ENCODE measurements at regions not wholly inside any gene's neighbourhood (a gene's known extent, or its start where the extent isn't known, plus 50 kb on each side); places are given as distances from the start of the nearest gene placed in this dataset.

GRCh38 chr2:7286120-7286519 is 368.9 kb downstream of the RNF144A start:
- DNase-seq (ENCODE audit: low spot score) = no peak

DNA sequence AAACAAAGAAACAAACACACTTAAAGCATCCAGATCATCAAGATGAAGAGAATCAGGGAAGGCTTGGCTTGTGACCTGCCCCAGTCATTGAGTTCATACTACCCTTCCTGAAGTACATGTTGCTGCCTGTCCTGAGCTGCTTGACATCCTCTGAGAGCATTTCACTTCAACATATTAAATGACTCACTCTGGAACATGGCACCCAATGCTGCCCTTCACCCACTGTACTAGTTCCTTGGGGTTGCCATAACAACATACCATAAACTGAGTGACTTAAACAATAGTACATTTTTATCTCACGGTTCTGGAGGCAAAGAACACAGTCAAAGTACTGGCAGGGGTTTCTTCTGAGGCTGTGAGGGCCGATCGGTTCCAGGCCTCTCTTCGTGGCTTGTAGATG is 371.3 kb downstream of the RNF144A start:
- DNase-seq (ENCODE audit: low spot score) = no peak

DNA sequence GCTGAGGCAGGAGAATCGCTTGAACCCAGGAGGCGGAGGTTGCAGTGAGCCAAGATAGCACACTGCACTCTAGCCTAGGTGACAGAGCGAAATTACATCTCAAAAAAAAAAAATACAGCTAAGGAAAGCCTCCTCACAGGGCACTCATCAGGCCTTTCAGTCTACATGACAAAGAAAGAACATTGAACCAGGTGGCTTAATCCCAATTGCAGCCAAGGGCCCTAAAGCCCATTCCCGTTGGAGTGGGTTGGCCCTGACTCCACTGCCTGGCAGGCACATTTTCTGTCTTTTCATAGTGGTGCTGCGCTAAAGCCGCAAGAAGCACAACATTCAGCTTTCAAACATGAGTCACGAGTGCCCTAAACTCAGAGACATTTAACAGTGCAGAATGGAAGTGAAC is 372.5 kb downstream of the RNF144A start:
- DNase-seq (ENCODE audit: low spot score) = no peak

- no peak for DNase-seq (ENCODE audit: low spot score)
Observed at GRCh38 chr2:7292154-7292691, 375.0 kb downstream of the RNF144A start.

- DNase-seq (ENCODE audit: low spot score) = no peak
Observed at GRCh38 chr2:7309582-7309981, 392.4 kb downstream of the RNF144A start.

DNA sequence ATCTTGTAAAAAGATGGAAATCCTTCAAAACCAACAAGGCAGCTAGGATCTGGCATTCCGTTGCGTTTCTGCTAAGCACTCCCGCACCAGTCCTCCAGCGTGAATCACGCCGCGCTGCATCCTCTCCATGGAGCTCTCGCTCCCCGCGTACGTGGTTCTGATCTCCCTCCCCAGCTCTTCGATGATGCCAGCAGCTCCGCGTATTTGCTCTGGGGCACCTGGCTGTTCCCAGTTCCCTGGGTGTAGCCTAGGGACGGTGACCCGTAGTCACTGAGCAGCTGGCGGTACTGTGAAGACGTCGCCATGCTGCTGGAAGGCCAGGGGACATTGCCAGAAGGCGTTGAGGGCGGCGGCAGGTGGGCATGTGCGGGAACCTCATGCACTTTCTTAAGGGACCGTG is 407.5 kb downstream of the RNF144A start:
- DNase-seq (ENCODE audit: low spot score) = no peak

DNA sequence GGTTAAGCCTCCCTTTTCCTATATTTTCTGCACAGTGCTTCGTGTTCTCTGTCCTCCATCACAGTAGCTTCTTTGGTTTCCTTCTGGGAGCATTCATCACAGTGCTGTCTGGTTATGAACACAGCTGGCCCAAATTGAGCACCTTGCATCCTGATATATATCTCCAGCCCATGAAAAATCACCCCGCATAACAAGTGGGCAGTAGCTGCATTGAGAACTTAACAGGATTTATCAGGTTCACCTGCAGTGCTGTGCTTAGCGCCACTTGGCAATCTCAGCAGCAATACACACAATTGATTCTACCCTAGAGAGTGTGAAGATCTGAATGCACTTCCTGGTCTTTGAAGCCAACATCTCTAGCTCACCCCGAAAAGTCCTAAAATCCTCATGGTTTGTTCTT is 408.0 kb downstream of the RNF144A start:
- DNase-seq (ENCODE audit: low spot score) = peak; percentile 23

DNA sequence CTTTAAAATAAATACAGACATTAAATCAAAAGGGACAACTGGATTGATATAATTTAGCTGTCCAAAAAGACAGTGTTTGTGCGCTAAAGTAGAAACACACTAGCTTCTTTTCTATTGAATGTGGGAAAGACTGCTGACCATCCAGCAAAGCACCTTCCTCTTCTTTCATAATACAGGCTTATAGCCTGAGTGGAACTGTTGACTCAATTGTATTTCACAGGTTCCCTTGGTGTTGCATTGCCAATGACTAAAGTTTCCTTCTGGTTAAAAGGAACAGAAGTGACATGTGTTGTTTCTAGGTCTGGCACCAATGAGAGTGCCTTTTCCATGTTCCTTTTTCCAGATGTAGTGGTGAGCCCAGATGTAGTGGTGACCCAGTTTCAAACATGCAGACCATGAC is 412.3 kb downstream of the RNF144A start:
- no peak for DNase-seq (ENCODE audit: low spot score)

- DNase-seq (ENCODE audit: low spot score) = no peak
Observed at GRCh38 chr2:7333189-7333765, 416.1 kb downstream of the RNF144A start.

DNA sequence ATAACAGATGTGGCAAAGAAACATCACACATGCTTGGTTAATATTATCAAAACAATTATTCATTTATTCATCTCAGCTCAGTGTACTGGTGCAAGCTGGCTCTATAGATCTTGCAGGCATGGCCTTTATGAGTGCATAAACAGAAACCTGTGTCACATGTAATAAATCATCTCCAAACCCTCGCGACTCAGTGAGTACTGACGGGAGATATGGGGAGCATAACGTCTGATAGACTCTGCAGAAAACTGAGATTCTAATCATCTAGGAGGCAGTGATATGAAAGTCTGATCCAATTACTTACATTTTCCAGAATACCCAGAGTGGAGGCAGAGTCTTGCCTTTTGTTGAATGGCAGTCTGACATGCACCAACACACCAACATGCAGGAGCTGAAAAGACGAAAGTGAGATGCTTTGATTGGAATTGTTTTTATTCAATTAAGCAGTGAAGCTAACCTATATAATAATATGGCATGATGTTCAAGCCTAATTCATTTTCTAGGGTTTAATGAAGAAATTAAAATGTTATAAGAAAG is 416.8 kb downstream of the RNF144A start:
- DNase-seq (ENCODE audit: low spot score) = peak; percentile 98

DNA sequence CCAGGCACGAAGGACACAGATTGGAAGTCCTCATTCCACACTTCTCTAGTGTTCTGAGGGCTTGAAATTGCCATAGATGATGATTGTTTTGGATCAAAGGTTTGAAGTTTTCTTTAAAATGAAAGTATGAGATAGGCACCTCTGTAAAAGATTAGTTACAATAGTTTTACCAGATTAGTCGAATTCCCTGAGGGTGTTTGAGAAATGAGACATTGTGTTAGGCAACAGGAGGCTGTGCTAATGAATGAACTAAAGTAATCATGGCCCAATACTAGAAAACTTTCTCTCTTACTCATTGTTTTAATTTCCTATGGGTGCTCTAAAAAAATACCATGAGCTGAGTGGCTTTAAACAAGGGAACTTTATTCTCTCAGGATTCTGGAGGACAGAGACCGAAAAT is 421.7 kb downstream of the RNF144A start:
- no peak for DNase-seq (ENCODE audit: low spot score)

- DNase-seq (ENCODE audit: low spot score) = no peak
Observed at GRCh38 chr2:7346336-7346735, 429.1 kb downstream of the RNF144A start.

DNA sequence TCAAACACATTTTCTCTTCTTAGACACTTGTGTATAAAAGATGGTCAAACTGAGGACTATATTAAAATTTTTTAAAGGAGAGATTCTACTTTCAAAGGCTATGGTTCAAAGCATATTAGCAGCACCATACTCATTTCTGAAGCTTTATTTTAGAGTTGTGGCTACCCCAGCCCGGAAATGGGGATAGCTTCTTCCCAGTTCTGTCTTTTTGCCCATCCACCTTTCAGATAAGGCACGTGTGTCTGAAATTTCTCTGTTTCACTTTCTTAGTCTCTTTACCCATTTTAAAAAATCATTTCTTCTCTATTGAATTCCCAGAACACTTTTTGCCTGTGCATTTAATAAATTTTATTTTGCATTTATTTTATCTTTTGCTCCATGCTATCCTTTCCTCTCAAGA is 431.5 kb downstream of the RNF144A start:
- DNase-seq (ENCODE audit: low spot score) = no peak

- no peak for DNase-seq (ENCODE audit: low spot score)
Observed at GRCh38 chr2:7352191-7352590, 435.0 kb downstream of the RNF144A start.

DNA sequence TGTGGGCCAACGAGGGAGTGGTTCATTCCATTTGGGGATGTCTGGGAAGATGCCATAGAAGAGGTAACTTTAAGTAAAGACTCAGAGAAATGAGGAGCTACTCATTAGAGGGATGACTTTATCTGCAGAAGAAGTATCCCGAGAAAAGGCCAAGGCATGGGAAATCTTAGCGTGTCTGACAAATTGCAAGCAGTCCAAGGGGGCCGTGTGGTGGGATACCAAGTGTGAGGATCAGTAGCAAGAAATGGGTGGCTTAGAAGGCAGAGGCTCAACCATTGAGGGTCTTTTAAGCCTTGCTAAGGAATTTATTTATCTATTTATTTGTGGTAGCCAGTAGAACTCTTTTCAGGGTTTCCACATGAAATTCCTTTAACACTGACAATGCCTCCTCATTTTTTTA is 436.4 kb downstream of the RNF144A start:
- no peak for DNase-seq (ENCODE audit: low spot score)

- DNase-seq (ENCODE audit: low spot score) = no peak
Observed at GRCh38 chr2:7355781-7356180, 438.6 kb downstream of the RNF144A start.

DNA sequence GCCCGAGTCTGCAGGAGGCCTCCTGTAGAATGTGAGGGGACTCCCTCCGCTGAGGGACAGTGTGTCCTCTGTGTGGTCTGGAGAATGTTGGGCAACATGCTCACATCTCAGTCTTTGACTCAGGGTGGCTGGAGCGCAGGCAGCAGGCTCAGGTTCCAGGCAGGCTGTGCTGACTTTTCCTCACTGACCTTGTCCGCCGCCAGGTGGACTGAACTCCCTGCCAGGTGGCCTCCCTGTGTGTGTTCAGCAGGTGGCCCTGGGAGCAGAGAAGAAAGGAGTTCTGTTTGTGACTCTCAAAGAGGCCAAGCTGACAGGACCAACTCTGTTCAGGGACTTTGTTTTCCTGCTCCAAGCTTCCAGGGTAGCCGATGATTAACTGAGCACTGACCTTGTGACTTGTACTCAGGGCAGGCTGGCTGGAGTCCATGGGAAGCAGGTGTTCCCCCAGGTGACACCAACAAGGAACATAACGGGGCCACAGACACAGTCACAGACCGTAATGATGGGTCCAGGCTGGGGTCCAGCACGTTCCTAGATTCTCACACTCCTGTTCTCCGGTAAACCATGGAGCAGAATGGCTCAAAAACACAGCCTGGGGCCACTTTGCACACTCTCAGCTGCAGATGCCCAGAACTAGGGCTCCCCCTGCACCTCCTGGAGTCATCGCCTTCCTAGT is 439.8 kb downstream of the RNF144A start:
- DNase-seq (ENCODE audit: low spot score) = no peak

GRCh38 chr2:7357993-7358392 is 440.8 kb downstream of the RNF144A start:
- no peak for DNase-seq (ENCODE audit: low spot score)

GRCh38 chr2:7358865-7359447 is 441.7 kb downstream of the RNF144A start:
- DNase-seq (ENCODE audit: low spot score) = no peak

GRCh38 chr2:7363906-7364305 is 446.7 kb downstream of the RNF144A start:
- peak; percentile 31 for DNase-seq (ENCODE audit: low spot score)

- no peak for DNase-seq (ENCODE audit: low spot score)
Observed at GRCh38 chr2:7368211-7368610, 451.0 kb downstream of the RNF144A start.

GRCh38 chr2:7373156-7373555 is 455.9 kb downstream of the RNF144A start:
- DNase-seq (ENCODE audit: low spot score) = no peak

- DNase-seq (ENCODE audit: low spot score) = no peak
Observed at GRCh38 chr2:7375901-7376300, 458.7 kb downstream of the RNF144A start.

Data from SK-N-DZ (cell line).